K562 (cell line): ENCODE measurements at regions not wholly inside any gene's neighbourhood (a gene's known extent, or its start where the extent isn't known, plus 50 kb on each side); places are given as distances from the start of the nearest gene placed in this dataset.
A peak's percentile ranks its signal among the peaks of the same experiment; 100 is the strongest.

Source experiments
- CXXC5 ChIP-seq: fragments of 250-450 bp; sonication (Bioruptor Pico); IDR thresholded peaks from 2 replicates; pipeline ENCODE4 v1.8.0; 2022; ENCODE audit warnings: inconsistent platforms, mild to moderate bottlenecking, moderate library complexity
- GTF2E2 ChIP-seq: fragments of 200-800 bp; sonication (Bioruptor generic); IDR thresholded peaks from 2 replicates; pipeline ENCODE4 v1.6.1; 2016; ENCODE audit warnings: missing genetic modification characterization, missing compliant biosample characterization
- NFXL1 ChIP-seq: fragments of 450-650 bp; formaldehyde crosslinking; IDR thresholded peaks from 2 replicates; pipeline ENCODE4 v1.4.0; 2021; ENCODE audit warnings: mild to moderate bottlenecking
- SIN3A ChIP-seq, 2 experiments: fragments of 150-350 bp in 1 of 2; IDR thresholded peaks; 2 replicates each; pipeline ENCODE4 v1.6.1; 2011 to 2016; ENCODE audit warnings: borderline replicate concordance in 2 of 2, low read depth in 2 of 2, low read length in 2 of 2, mild to moderate bottlenecking in 2 of 2, moderate library complexity in 2 of 2; ENCODE audit not compliant: control insufficient read depth in 1 of 2
- SMAD2 ChIP-seq: fragments of 150-350 bp; IDR thresholded peaks from 2 replicates; pipeline ENCODE4 v1.6.1; 2014; ENCODE audit warnings: low read depth, mild to moderate bottlenecking, low read length
- TRIM24 ChIP-seq, 2 experiments: fragments of 450-650 bp; IDR thresholded peaks; 2 replicates each; pipeline ENCODE4 v1.6.1; 2016
- ZNF134 ChIP-seq: fragments of 250-450 bp; sonication (Bioruptor Pico); conservative IDR thresholded peaks from 2 replicates; pipeline ENCODE4 v1.4.0; 2020
- ZNF668 ChIP-seq: fragments of 250-450 bp; sonication (Bioruptor Pico); IDR thresholded peaks from 2 replicates; pipeline ENCODE4 v1.8.0; 2022; ENCODE audit warnings: mild to moderate bottlenecking, inconsistent platforms
- ZNF766 ChIP-seq: fragments of 200-800 bp; sonication (Bioruptor generic); conservative IDR thresholded peaks from 2 replicates; pipeline ENCODE4 v1.6.1; 2016; ENCODE audit warnings: missing genetic modification characterization, missing compliant biosample characterization
- TF ChIP-seq, protein P1 (sequence below): fragments of 250-450 bp; sonication (Bioruptor Pico); IDR thresholded peaks from 2 replicates; pipeline ENCODE4 v1.4.0; 2020; ENCODE audit warnings: mild to moderate bottlenecking
- TF ChIP-seq, protein P2 (sequence below): fragments of 250-450 bp; sonication (Bioruptor Pico); IDR thresholded peaks from 2 replicates; pipeline ENCODE4 v1.5.0; 2020; ENCODE audit warnings: mild to moderate bottlenecking
- TF ChIP-seq, protein P3 (sequence below): fragments of 250-450 bp; sonication (Bioruptor Pico); IDR thresholded peaks from 2 replicates; pipeline ENCODE4 v1.8.0; 2022; ENCODE audit warnings: inconsistent platforms

DNA sequence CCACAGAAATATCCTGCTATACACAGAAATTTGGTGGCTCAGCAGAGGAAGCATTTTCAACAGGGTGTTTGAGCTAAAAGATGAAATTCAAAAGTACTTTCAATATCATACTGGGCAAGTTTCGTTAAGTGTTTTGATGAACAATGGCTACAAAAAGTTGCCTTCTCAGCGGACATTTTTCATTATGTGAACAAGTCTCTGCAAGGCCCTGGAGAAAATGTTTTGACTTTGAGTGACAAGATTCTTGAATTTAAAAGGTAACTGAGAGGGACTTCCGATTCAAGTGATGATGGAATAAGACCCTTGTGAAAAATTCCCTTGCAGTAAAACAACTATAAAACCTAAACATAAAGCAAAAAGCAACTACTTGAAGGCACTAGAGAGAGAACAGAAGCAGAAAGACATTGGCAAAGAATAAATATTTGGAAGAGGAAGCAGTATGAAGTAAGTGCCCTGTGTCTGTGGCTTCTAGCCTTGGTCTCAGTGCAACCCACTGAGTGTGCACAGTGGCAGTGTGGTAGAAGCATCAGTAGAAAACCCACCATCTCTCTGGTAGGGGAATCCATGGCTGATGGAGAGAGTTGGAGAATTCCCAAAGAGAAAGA lies 62.5 kb upstream of the NAMPT start (continued):
- TF ChIP-seq GTF2E2 (tag) (peak; percentile 12; the same call in 1 of the 2 replicates), TRIM24 (IDR thresholded peaks at IDR 0.05) (no peak), NFXL1 (peak; percentile 83), SMAD2 (no peak), ZNF134 (CRISPR knock-in tag) (peak; percentile 10; the same call in 1 of the 2 replicates), ZNF766 (CRISPR knock-in tag) (no peak), CXXC5 (CRISPR knock-in tag) (0 out of 2 replicates have a peak, but pooled peaks have one; percentile 24), SIN3A (IDR thresholded peaks at IDR 0.05; ENCODE audit: borderline replicate concordance in 2 of 2, control insufficient read depth in 1 of 2, low read depth in 2 of 2, low read length in 2 of 2) (no peak), ZNF668 (CRISPR knock-in tag) (peak; percentile 3; the same call in 1 of the 2 replicates)
- TF ChIP-seq, protein P1, sequence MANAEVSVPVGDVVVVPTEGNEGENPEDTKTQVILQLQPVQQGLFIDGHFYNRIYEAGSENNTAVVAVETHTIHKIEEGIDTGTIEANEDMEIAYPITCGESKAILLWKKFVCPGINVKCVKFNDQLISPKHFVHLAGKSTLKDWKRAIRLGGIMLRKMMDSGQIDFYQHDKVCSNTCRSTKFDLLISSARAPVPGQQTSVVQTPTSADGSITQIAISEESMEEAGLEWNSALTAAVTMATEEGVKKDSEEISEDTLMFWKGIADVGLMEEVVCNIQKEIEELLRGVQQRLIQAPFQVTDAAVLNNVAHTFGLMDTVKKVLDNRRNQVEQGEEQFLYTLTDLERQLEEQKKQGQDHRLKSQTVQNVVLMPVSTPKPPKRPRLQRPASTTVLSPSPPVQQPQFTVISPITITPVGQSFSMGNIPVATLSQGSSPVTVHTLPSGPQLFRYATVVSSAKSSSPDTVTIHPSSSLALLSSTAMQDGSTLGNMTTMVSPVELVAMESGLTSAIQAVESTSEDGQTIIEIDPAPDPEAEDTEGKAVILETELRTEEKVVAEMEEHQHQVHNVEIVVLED (CRISPR knock-in tag) = no peak
- TF ChIP-seq, protein P2, sequence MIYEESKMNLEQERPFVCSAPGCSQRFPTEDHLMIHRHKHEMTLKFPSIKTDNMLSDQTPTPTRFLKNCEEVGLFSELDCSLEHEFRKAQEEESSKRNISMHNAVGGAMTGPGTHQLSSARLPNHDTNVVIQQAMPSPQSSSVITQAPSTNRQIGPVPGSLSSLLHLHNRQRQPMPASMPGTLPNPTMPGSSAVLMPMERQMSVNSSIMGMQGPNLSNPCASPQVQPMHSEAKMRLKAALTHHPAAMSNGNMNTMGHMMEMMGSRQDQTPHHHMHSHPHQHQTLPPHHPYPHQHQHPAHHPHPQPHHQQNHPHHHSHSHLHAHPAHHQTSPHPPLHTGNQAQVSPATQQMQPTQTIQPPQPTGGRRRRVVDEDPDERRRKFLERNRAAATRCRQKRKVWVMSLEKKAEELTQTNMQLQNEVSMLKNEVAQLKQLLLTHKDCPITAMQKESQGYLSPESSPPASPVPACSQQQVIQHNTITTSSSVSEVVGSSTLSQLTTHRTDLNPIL (CRISPR knock-in tag) = peak; percentile 63; the same call in 1 of the 2 replicates
- TF ChIP-seq, protein P3, sequence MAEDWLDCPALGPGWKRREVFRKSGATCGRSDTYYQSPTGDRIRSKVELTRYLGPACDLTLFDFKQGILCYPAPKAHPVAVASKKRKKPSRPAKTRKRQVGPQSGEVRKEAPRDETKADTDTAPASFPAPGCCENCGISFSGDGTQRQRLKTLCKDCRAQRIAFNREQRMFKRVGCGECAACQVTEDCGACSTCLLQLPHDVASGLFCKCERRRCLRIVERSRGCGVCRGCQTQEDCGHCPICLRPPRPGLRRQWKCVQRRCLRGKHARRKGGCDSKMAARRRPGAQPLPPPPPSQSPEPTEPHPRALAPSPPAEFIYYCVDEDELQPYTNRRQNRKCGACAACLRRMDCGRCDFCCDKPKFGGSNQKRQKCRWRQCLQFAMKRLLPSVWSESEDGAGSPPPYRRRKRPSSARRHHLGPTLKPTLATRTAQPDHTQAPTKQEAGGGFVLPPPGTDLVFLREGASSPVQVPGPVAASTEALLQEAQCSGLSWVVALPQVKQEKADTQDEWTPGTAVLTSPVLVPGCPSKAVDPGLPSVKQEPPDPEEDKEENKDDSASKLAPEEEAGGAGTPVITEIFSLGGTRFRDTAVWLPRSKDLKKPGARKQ = peak; percentile 28; the same call in 1 of the 2 replicates
